ENCODE measurements at regions not wholly inside any gene's neighbourhood (a gene's known extent, or its start where the extent isn't known, plus 50 kb on each side); places are given as distances from the start of the nearest gene placed in this dataset.

GRCh38 chr12:25887367-25887766, 71.1 kb upstream of the RASSF8 start:
- TF ChIP-seq CTCF (IDR thresholded peaks at IDR 0.05) (no peak), POLR2A (IDR thresholded peaks at IDR 0.05) (no peak)
